ENCODE measurements at regions not wholly inside any gene's neighbourhood (a gene's known extent, or its start where the extent isn't known, plus 50 kb on each side); places are given as distances from the start of the nearest gene placed in this dataset.
"Not testable (repeated sequence)": the region's sequence is repeated elsewhere in the genome, so short reads cannot be mapped to it uniquely, and the experiment has no call there.

- TF ChIP-seq ZBTB40 (IDR thresholded peaks at IDR 0.05; ENCODE audit: borderline replicate concordance) (no peak), FOXM1 (IDR thresholded peaks at IDR 0.05; ENCODE audit: low read depth, low read length) (no peak), CHD4 (IDR thresholded peaks at IDR 0.05) (no peak), SUZ12 (IDR thresholded peaks at IDR 0.05; ENCODE audit: unreplicated experiment) (no peak), YY1 (IDR thresholded peaks at IDR 0.05; ENCODE audit: low read depth, low read length) (no peak), RFX5 (IDR thresholded peaks at IDR 0.05; ENCODE audit: low read depth, low read length) (no peak)
Measured at GRCh38 chr7:115177103-115177502, 255.2 kb downstream of the MDFIC start (continued).

GRCh38 chr7:115172397-115172796, 250.5 kb downstream of the MDFIC start:
- BruUV-seq (replicated peaks); H3K9ac ChIP-seq (ENCODE audit: control insufficient read depth, insufficient read depth, low read length); H4K20me1 ChIP-seq (ENCODE audit: control insufficient read depth, insufficient read depth); H3K27me3 ChIP-seq (replicated peaks in 1 of 2; ENCODE audit: control insufficient read depth in 2 of 2, insufficient read depth in 2 of 2, low read length in 1 of 2); H3K9me3 ChIP-seq (replicated peaks; ENCODE audit: control insufficient read depth, insufficient read depth, low read length); H3K4me2 ChIP-seq (ENCODE audit: control insufficient read depth, insufficient read depth); intact Hi-C loops (cut with micrococcal nuclease; ENCODE audit: unreplicated experiment); H3K27ac ChIP-seq (ENCODE audit: control insufficient read depth, insufficient read depth); RAD21 ChIA-PET (ENCODE audit: unreplicated experiment); H3K4me3 ChIP-seq; CTCF ChIA-PET; in situ Hi-C loops (cut with MboI); ATAC-seq; SMC1A ChIA-PET (ENCODE audit: uncharacterized antibody, unreplicated experiment); FAIRE-seq; DNase-seq (ENCODE audit: low read depth, low spot score); H2AFZ ChIP-seq (ENCODE audit: control insufficient read depth, low read depth, low read length); POLR2A ChIA-PET; H3K79me2 ChIP-seq (ENCODE audit: control insufficient read depth, insufficient read depth, low read length); H3K36me3 ChIP-seq (ENCODE audit: control insufficient read depth in 2 of 2, insufficient read depth in 2 of 2, low read length in 1 of 2); H3K4me1 ChIP-seq (ENCODE audit: control insufficient read depth, insufficient read depth, low read length): not testable (repeated sequence)
- WGBS (ENCODE audit: insufficient coverage, insufficient replicate concordance, low lambda C conversion rate, missing lambda C conversion rate), result 58% methylated on average over 7 of the region's 8 CpGs
